ENCODE measurements at regions not wholly inside any gene's neighbourhood (a gene's known extent, or its start where the extent isn't known, plus 50 kb on each side); places are given as distances from the start of the nearest gene placed in this dataset.
"Not testable (repeated sequence)": the region's sequence is repeated elsewhere in the genome, so short reads cannot be mapped to it uniquely, and the experiment has no call there.

DNA sequence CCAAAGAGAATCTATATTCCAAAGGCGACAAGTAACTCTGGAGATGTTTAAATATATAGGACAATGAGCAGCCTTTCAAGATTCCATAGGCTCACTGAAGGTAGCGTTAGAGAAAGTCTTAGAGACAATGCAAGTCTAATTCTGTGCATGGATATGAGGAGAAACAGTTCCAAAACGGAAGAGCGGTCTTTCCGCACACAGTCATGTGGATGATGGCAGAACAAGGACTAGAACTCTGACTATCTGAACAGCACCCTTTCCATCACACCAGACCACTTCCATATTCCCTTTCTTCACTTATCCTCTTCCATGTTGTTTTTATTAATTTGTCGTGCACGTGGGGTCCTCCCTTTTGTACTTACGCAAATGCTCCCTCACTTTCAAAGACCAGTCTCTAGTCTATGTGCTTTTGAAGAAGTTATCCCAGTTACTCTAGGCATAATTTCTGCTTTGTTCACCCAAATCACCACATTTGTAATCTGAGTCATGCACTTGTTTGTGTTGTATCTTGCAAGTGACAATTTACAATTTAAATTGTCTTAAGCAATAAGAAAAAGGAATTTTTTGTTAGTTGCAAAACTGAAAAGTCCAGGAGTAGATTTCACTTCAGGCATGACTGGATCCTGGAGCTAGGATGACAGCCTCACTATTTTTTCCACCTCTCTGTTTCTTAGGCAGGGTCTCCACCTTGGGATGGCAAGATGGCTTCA lies 116.0 kb upstream of the ADRA1B start:
- no peak for DNase-seq

DNA sequence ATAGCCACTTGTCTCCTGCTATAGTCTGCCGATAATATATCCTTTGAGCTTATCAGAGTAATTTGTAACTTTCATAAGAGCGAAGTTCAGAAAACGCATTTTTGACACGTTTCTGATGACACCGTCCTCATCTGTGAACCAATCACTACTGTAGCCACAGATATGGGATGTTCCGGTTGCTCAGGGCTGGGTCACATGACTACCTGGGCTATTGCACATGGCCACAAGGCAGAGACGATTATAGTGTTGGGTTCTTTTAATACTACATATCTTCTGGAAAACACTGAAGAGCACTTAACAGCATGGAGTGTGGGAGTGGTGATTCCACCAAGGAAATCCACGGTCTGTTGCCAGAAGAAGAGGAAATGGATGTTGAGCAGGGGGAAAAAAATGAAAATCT lies 115.0 kb upstream of the ADRA1B start:
- no peak for DNase-seq

DNA sequence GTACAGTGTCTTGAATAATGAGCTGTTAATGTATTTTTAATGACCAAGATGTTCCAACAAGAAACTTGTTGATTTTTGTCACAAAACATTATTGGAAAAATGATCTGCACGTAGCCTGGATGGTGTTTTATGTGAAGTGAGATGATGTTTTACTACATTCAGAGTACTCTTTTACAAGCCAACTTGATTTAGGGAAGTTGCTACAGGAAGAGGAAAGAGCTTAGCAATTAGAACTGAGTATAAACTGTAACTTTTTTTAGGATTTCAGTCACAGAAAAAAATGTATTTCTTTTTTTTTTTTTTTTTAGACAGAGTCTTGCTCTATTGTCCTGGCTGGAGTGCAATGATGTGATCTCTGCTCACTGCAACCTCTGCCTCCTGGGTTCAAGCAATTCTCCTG lies 113.6 kb upstream of the ADRA1B start:
- no peak for DNase-seq

DNA sequence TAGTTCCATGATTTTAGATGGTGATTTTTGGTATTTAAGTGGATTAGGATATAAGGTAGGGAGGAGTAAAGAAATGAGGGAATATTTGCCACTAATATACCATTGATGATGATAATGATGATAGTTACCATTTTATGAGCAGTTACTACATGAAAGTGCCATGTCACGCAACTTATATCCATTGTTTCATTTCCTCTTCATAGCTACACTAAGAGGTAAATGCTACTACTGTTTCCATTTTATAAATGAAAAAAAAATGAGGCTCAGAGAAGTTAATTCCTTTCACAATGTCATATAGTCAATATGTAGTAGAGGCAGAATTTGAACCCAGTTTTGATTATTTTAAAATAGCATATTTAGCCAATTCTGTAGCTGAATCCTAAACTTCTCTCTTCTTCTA lies 112.2 kb upstream of the ADRA1B start:
- no peak for DNase-seq

DNA sequence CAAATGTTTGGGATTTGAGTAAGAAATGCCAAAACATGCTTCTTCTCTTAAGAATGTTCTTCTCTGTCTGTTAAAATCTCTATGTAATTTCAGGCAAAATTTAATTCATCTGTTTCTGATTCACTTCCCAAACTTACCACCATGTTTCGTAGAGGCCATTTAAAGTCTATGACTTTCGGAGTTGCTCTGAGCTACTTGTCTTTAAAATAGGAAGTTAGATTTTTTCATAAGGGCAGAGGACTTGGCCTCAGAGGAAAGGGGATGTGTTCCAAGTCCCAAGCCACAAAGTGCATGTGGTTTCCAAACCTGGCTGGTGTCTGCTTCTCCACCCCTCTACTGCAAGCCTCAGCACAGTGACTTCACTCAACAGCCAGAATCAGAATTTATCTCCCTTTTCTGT lies 111.3 kb upstream of the ADRA1B start:
- no peak for DNase-seq

DNA sequence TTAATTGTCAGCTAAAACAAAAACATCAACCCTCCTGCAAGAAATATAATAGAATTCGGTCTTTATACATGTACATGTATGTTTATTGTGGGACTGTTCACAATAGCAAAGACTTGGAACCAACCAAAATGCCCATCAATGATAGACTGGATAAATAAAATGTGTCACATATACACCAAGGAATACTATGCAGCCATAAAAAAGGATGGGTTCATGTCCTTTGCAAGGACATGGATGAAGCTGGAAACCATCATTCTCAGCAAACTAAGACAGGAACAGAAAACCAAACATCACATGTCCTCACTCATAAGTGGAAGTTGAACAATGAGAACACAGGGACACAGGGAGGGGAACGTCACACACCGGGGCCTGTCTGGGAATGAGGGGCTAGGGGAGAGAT lies 109.1 kb upstream of the ADRA1B start:
- not testable (repeated sequence) for DNase-seq

DNA sequence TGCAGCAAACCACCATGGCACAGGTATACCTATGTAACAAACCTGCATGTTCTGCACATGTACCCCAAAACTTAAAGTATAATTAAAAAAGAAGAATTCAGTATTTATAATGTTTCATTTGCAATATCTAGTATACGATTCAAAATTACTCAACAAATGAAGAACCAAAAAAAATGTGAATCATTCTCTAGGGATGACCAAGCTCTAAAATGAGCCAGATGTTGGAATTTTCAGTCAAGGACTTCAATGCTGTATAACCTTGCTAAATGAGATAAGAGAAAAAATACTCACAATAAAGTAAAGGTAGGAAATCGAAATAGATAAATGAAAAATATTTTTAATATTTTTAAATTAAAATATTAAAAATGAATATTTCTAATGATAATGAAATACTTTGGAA lies 108.7 kb upstream of the ADRA1B start:
- no peak for DNase-seq

DNA sequence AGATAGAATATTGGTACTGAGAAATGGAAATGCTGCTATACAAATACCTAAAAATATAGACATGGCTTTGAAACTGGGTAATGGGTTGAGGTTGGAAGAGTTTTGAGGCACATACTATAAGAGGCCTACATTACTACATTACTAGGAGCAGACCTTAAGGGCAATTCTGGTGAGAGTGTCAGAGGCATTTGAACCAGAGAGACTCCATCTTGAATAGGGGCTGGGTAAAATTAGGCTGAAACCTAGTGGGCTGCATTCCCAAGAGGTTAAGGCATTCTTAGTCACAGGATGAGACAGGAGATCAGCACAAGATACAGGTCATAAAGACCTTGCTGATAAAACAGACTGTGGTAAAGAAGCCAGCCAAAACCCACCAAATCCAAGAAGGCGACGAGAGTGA lies 104.6 kb upstream of the ADRA1B start:
- DNase-seq = no peak

DNA sequence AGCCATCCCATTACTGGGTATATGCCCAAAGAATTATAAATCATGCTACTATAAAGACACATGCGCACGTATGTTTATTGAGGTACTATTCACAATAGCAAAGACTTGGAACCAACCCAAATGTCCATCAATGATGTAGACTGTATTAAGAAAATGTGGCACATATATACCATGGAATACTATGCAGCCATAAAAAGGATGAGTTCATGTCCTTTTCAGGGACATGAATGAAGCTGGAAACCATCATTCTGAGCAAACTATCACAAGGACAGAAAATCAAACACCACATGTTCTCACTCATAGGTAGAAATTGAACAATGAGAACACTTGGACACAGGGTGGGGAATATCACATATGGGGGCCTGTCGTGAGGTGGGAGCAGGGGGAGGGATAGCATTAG lies 103.5 kb upstream of the ADRA1B start:
- not testable (repeated sequence) for DNase-seq

DNA sequence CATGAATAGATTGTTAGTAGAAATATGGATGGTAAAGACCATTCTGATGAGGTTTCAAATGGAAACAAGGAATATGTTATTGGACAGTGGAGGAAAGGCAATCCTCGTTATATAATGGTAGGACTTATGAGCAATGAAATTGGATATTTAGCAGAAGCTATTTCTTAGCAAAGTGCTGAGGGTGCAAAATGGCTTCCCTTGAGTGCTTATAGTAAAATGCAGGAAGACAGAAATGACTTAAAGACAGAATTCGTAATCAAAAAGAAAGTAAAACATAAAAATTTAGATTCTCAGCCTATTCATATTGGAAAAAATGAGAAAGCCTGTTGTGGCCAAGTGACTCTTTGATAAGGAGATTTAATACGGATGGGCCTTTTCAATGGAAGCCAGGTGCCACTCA lies 102.1 kb upstream of the ADRA1B start:
- no peak for DNase-seq

DNA sequence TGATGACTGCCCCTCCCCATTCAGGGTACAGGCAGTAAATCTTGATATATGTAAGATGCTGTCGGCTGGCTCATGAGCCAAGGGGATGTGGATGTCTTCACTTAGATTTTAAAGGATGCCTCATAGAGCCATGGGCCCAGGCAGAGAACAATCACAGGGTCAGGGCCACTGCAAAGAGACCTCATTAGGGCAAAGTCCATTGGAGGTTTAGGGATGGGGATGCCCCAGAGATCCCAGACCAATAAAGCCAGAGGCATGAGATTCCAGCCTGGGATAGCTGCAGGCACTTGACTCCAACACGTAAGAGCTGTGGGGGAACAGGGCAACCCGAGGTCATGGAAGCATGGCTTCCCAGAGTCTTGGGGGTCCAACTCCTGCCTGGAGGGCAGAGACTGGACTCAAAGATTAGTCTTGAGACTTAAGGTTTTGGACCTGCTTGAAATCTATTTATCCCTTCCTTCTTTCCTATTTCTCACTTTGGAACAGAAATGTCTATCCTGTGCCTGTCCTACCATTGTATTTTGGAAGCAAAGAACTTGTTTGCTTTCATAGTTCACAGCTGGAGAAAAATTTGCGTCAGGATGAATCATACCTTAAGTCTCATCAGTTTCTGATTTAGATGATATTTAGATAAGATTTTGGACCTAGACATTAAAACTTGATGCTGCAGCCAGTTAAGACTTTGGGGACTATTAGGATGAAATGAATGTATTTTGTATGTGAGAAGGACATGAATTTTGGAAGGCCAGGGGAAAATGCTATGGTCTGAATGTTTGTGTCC lies 101.3 kb upstream of the ADRA1B start:
- DNase-seq = no peak

DNA sequence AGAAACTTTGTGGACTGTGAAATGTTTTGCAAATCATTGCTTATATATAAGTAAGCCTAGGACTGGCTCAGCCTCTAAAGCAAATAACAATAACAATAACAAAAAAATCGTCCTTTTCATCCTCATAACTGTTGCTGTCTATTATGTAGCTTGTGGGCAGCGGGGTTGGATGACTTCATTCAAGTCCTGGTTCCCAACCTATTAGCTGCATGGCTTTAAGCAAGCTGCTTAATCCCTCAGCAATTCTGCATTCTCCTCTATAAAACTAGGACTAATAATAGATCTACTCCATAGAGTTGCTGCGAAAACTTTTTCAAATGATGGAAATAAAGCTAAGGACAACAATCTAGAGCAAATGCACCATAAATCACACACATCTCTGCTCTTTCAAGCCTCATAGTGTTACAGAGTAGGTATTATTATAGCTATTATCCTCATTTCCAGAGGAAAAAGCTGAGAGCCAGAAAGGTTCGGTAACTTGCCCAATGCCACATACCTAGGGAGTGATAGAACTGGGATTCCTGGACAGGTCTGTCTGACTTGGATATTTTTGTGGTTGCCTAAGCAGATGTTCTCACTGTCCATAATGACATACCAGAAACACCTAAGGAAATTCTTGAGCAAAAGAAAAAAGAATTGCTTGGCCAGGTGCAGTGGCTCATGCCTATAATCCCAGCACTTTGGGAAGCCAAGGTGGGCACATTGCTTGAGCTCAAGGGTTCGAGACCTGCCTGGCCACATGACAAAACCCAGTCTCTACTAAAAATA lies 98.8 kb upstream of the ADRA1B start:
- DNase-seq = no peak

DNA sequence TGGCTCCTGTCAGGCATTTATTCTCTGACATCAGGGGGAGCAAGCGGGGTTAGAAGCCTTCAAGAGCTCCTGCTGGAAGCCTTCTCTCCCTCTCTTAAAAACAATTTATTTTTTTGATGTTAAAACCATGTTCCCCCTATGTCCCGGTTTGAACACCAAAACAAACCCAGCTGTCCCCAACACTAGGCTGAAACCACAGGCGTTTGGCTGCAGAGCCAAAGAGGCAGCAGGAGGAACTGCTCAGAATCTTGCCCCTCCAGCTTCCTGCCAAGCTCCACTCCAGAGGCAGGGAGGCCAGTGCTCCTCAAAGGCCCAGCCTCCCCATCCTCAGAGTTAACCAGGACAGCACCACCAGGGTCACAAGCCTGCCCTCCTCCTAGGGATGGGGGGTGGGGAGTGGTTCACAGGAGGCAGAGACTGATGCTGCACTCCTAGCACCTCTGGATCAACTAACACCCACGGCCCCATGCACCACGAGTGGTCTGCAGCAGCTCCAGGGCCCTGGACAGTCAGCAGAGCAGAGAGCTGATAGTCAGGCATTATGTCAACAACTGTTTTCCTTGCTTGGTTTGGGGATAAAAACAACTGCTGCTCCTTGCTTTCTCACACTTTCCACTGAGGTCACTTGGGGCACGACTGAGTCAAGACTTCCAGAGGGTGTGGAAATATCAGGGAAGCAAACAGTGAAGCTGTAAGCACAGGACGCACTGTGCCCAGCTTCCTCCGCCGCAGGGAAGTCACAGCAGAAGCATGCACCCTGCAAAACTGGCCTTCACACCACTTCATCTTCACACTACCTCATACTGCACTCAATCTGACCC lies 96.5 kb upstream of the ADRA1B start:
- DNase-seq = no peak

DNA sequence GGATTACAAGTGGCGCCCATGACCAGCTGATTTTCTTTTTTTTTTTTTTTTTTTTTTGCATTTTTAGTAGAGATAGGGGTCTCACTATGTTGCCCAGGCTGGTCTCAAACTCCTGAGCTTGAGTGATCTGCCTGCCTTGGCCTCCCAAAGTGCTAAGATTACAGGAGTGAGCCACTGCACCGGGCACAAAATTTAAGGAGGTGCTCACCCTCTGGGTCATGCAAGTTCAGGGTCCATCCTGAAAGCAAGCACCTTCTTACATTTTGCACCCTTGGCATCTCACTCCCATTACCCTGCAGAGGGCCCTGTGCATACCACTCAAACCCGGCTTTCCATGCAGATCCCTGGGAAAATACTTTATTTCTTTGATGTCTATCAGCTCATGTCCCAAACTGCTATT lies 95.6 kb upstream of the ADRA1B start:
- no peak for DNase-seq

DNA sequence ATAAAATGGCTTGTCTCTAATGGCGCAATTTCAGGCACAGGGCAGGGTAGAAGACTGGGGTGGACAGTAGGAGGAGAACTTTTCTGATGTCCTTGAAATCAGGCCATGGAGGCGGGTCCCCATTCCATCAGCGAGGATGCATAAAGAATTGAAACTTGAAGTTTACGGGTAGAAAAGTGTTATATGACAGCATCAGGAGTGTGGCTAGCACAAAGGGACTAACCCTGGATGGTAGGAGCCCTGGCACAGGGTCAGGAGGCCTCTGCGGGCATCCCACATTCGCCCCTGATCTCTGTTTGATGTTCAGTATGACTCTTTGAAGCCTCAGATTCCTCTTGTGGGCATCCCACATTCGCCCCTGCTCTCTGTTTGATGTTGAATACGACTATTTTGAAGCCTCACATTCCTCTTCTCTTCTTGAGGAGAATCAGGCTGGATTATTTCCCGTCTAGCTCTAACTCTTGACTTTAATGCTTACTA lies 94.8 kb upstream of the ADRA1B start:
- no peak for DNase-seq

DNA sequence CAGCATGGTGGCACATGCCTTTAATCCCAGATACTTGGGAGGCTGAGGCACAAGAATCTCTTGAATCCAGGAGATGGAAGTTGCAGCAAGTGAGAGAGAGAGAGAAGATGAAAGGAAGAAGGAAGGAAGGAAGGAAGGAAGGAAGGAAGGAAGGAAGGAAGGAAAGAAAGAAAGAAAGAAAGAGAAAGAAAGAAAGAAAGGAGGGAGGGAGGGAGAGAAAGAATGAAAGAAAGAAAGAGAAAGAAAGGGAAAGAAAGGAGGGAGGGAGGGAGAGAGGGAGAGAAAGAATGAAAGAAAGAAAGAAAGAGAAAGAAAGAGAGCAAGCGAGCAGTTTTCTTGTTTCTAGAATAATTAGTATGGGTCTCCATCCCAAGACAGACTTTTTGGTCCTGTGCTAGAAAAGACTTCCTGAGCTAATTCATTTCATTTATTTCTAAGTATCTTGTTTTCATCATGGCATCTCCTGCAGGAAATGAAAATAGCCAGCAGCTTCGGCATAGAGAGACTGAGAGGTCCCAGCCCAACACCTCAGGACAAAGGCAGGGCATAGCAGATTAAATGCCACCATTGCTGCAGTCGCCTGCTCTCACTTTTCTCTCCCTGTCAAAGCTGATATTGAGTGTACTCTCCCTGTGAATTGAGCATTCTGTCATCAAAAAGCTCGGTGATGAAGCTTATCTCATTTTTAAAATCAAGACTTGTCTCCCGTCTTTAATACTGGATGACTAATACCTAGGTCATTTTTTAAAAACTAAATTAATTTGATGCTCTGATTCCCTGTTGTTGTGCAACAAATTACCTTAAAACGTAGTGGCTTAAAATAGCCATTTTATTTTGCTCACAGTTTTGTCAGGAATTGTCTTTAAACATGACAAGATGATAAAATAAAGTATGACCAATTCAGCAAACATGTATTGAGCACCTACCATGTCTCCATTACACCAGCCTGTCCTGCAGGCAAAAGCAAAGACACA lies 91.8 kb upstream of the ADRA1B start:
- DNase-seq = no peak

DNA sequence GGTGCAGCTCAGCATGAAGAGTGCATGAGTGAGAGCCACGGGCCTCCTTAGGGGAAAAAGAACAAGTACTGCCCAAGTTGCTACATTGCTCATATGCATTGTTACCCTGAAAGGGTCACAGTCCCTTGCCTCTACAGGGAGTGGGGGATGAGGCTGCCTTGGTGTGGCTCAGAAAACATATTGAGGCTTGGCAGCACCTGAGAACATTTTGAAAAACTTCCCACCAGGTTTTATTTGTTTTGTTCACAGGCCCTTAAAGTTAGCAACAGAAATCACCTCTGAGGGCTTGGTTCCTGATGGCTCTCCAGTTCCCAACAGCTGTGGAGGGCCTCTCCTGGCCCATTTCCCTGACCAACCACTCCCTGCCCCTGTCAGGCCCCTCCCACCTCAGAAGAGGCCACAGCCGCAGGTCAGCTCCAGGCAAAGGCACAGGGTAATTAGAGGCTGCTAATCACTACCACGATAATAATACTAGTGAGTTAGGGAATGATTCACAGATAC lies 90.7 kb upstream of the ADRA1B start:
- DNase-seq = no peak

DNA sequence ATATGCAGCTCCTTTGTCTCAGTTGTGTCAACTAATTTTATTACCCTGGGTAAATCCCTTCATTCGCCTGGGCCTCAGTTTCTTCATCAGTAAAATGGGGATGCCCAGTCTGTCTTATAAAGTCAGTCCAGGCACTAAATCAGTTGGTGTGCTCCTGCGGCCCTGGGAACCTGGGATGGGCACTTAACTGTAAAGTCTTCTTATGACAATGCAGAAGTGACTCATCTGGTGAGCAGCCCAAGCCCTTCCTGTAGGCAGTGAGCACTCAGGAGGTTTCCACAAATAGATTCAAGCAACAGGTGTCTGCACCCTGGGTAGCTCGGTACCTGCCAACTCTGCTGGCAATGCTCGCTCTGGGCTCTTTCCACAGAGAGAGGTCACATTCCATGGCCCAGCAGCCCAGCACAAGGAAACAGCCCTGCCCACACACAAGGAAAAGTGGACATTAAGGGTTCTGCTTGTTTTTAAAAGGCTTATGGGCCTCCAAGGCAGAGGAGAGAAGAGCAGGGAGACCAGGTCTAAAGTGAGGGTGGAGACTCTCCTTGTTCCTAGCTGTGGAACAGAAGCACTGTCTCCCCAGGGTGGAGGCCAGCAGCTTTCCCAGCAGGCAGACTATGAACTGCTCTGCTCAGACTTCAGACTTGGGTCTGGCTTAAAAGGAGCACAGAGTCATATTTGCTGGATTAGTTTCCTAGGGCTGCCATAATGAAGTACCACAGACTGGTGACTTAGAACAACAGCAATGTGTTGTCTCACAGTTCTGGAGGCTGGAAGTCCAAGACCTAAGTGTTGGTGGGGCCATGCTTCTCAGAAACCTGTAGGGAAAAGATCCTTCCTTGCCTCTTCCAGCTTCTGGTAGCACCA lies 89.7 kb upstream of the ADRA1B start:
- DNase-seq = no peak

DNA sequence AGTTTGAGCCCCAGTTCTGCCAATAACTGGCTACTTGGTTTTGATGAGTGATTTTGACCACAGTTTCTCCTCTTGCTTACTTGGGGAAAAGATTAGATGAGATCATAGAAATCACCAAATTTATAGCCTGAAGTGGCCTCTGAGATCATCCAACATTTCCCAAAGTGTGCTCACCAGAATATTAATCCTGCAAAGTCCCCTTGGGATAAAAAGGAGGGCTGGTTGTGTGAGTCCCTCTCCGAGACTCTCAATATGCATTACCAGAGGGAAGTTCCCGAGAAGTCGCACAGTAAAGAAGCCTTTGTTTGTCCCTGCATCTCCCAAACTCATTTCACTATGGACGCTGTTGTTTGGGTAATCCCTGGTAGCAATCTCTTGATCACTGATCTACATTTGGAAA lies 88.4 kb upstream of the ADRA1B start:
- no peak for DNase-seq

DNA sequence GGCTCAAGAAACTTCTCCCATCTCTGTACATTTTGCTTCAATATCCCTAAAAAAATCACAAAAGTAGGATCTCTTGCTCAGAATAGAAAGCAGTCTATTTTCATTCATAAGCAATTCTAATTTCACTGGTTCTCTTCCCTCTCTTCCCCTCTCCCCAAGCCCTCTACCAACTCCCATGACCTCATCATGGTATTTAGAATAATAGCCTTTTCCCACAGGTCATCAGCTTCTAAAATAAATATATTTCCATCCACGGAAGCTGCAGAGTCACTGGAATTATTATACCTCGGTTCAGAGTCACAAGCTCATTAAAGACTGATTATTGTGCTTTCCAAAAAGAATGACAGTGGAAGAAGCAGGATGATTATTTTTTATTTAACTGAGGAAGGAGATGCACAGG lies 84.2 kb upstream of the ADRA1B start:
- DNase-seq = no peak

All from activated CD8-positive, alpha-beta memory T cell treated with anti-CD3 and anti-CD28 coated beads, Interleukin-2, amount 50 U/mL, for 4 hours (primary cell).